ENCODE measurements at regions not wholly inside any gene's neighbourhood (a gene's known extent, or its start where the extent isn't known, plus 50 kb on each side); places are given as distances from the start of the nearest gene placed in this dataset.

- TF ChIP-seq E4F1 (CRISPR knock-in tag; IDR thresholded peaks at IDR 0.05; ENCODE audit: borderline replicate concordance) (no peak), FOXP4 (CRISPR knock-in tag; IDR thresholded peaks at IDR 0.05; ENCODE audit: borderline replicate concordance) (no peak)
Observed at GRCh38 chr10:30560326-30560725, 69.2 kb downstream of the LYZL2 start (continued).

- peak in 1 of 4 experiments; percentile 39 for DNase-seq (ENCODE audit: extremely low read depth in 1 of 4, low spot score in 3 of 4)
- Histone ChIP-seq H2AFZ (ENCODE audit: low read depth, low read length) (peak overlapping the region; percentile 33; the same call in 1 of the 2 replicates), H3K9ac (ENCODE audit: insufficient read depth in 1 of 2, low read depth in 2 of 2, low read length in 2 of 2) (no peak overlapping the region), H3K27me3 (ENCODE audit: control insufficient read depth in 2 of 2, insufficient read depth in 2 of 2, low read length in 2 of 2) (no peaks in the 10 kb centered on the region), H3K4me2 (ENCODE audit: insufficient read depth, low read length) (no peak overlapping the region), H3K4me1 (replicated peaks in 1 of 2; ENCODE audit: control insufficient read depth in 2 of 2, insufficient read depth in 2 of 2, low read length in 2 of 2) (peaks cover 0 to 11% of the 10 kb centered on the region in 2 experiments), H4K20me1 (replicated peaks; ENCODE audit: control insufficient read depth, insufficient read depth, low read length) (no peaks in the 10 kb centered on the region), H3K9me3 (replicated peaks; ENCODE audit: control insufficient read depth, insufficient read depth, low read depth, low read length) (no peaks in the 10 kb centered on the region; the same call in 1 of the 2 replicates), H3K4me3 (no peak overlapping the region), H3K79me2 (ENCODE audit: control insufficient read depth, insufficient read depth, low read length) (no peaks in the 10 kb centered on the region), H3K9me1 (ENCODE audit: control insufficient read depth, insufficient read depth, low read length) (no peaks in the 10 kb centered on the region), H3K27ac (ENCODE audit: extremely low read depth, low read depth, low read length) (no peak overlapping the region), H3K36me3 (ENCODE audit: control insufficient read depth, insufficient read depth, low read length) (no peaks in the 10 kb centered on the region)
- in situ Hi-C loops (cut with MboI) = no loop called here
- no peak for ATAC-seq
- POLR2A ChIA-PET = interaction anchor here (0.7 to 1.0 kb wide), 2 partner anchors 25 to 140 kb away, joined by 3 to 4 read pairs; no protein-coding TSS in a partner anchor
- CTCF ChIA-PET (ENCODE audit: low intra/inter-chr PET ratio) = no interaction called here
- no peak for FAIRE-seq
- no TSS peak for BruUV-seq (replicated peaks)
- intact Hi-C loops (cut with micrococcal nuclease) = no loop called here
- WGBS (ENCODE audit: insufficient coverage, low coverage, missing lambda C conversion rate) = 78% methylated on average over 9 of the region's 9 CpGs
- TF ChIP-seq XRCC3 (IDR thresholded peaks at IDR 0.05) (no peak), SPI1 (IDR thresholded peaks at IDR 0.05; ENCODE audit: borderline replicate concordance, low read depth, low read length) (no peak), PTBP1 (IDR thresholded peaks at IDR 0.05; ENCODE audit: low read depth, low read length) (no peak)
Observed at GRCh38 chr10:30559180-30559579, 70.4 kb downstream of the LYZL2 start.

All from K562 (cell line).